H1 (cell line): ENCODE measurements at regions not wholly inside any gene's neighbourhood (a gene's known extent, or its start where the extent isn't known, plus 50 kb on each side); places are given as distances from the start of the nearest gene placed in this dataset.

Experiments
- CHD2 ChIP-seq: IDR thresholded peaks from 2 replicates; pipeline ENCODE4 v1.6.1; 2012; ENCODE audit warnings: low read length, improper control_type of control experiment

DNA sequence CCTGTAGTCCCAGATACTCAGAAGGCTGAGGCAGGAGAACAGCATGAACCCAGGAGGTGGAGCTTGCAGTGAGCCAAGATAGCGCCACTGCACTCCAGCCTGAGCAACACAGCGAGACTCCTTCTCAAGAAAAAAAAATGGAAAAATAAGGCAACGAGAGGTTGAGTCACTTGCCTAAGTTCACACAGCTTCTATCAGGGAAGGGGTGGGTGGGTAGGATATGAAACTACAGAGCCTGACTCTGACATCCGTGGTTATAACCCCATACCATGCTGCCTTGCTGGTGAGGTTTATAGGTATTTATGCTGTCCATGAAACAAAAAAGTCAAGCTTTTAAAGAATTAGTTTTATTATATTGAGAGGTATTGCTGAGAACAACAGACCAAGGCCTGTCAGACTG lies 61.5 kb upstream of the RAB4A start (continued):
- no peak for TF ChIP-seq CHD2
